GM12878 (cell line): ENCODE measurements at regions not wholly inside any gene's neighbourhood (a gene's known extent, or its start where the extent isn't known, plus 50 kb on each side); places are given as distances from the start of the nearest gene placed in this dataset.

Experiments
- ATAC-seq: fragments of 200-7000 bp; cut with Tn5 transposase; 3 replicates; pipeline ENCODE4 v1.9.1; 2020; ENCODE audit warnings: mild to moderate bottlenecking, moderate library complexity
- BruUV-seq: library from RNA; stranded (reverse); fragments of 400-500 nt; replicated peaks from 2 replicates; lab custom pipeline; 2021; lab: Mats Ljungman, UMichigan
- CTCF ChIA-PET: fragments of 300-600 bp; sonication (Branson Sonifier 250); formaldehyde crosslinking; extraction: SDS; loops from one replicate; lab custom pipeline; 2021; ENCODE audit warnings: inconsistent platforms; lab: Yijun Ruan, JAX
- POLR2A ChIA-PET: fragments of 350-600 bp; formaldehyde crosslinking; extraction: SDS; loops from one replicate; lab custom pipeline; 2021; ENCODE audit warnings: inconsistent platforms; lab: Charles Lee
- RAD21 ChIA-PET: fragments of 300-600 bp; sonication (Branson Sonifier 250); formaldehyde crosslinking; loops from one replicate; lab custom pipeline; 2023; ENCODE audit warnings: antibody characterized with exemption; ENCODE audit not compliant: unreplicated experiment; lab: Charles Lee
- SMC1A ChIA-PET: fragments of 300-600 bp; sonication (Branson Sonifier 250); formaldehyde crosslinking; loops from one replicate; lab custom pipeline; 2023; ENCODE audit not compliant: unreplicated experiment, uncharacterized antibody; lab: Charles Lee
- DNase-seq: peaks from one replicate; pipeline ENCODE4 v3.0.0-alpha.2; 2011; ENCODE audit warnings: low read depth, low spot score
- FAIRE-seq: peaks from 3 replicates; lab custom pipeline; 2011; peaks lifted over from hg19 to GRCh38; lab: Jason Lieb, UNC
- H2AFZ ChIP-seq: 2 replicates; pipeline ENCODE4 v1.6.0; 2011; ENCODE audit warnings: low read depth, low read length, control low read depth; ENCODE audit not compliant: control insufficient read depth
- H3K27ac ChIP-seq: 2 replicates; pipeline ENCODE4 v1.5.1; 2011; ENCODE audit warnings: control low read depth; ENCODE audit not compliant: control insufficient read depth, insufficient read depth
- H3K27me3 ChIP-seq, 2 experiments: replicated peaks in 1 of 2; 2 replicates each; pipeline versions ENCODE4 v1.6.0 to v1.6.1; 2011; ENCODE audit warnings: low read length in 1 of 2; ENCODE audit not compliant: control insufficient read depth in 2 of 2, insufficient read depth in 2 of 2
- H3K36me3 ChIP-seq, 2 experiments: 2 replicates each; pipeline ENCODE4 v1.5.1; 2011; ENCODE audit warnings: low read length in 1 of 2; ENCODE audit not compliant: control insufficient read depth in 2 of 2, insufficient read depth in 2 of 2
- H3K4me1 ChIP-seq: 2 replicates; pipeline ENCODE4 v1.6.1; 2011; ENCODE audit warnings: mild to moderate bottlenecking, low read length, moderate library complexity, mixed read lengths; ENCODE audit not compliant: control insufficient read depth, insufficient read depth
- H3K4me2 ChIP-seq: 2 replicates; pipeline ENCODE4 v1.6.0; 2011; ENCODE audit warnings: control low read depth; ENCODE audit not compliant: control insufficient read depth, insufficient read depth
- H3K4me3 ChIP-seq: fragments of 200-600 bp; sonication (generic); 2 replicates; pipeline ENCODE4 v1.5.1; 2016
- H3K79me2 ChIP-seq: 2 replicates; pipeline ENCODE4 v1.6.0; 2011; ENCODE audit warnings: low read length; ENCODE audit not compliant: control insufficient read depth, insufficient read depth
- H3K9ac ChIP-seq: 2 replicates; pipeline ENCODE4 v1.8.0; 2011; ENCODE audit warnings: low read length, control low read depth, mixed read lengths; ENCODE audit not compliant: control insufficient read depth, insufficient read depth
- H3K9me3 ChIP-seq: replicated peaks from 3 replicates; pipeline ENCODE4 v1.5.1; 2011; ENCODE audit warnings: mild to moderate bottlenecking, low read length; ENCODE audit not compliant: control insufficient read depth, insufficient read depth
- H4K20me1 ChIP-seq: 2 replicates; pipeline ENCODE4 v1.6.0; 2011; ENCODE audit not compliant: control insufficient read depth, insufficient read depth
- CBX5 ChIP-seq: sonication (generic); IDR thresholded peaks from 2 replicates; pipeline ENCODE4 v1.6.1; 2016; ENCODE audit warnings: low read depth, moderate library complexity, mild to moderate bottlenecking, inconsistent platforms
- CREM ChIP-seq: IDR thresholded peaks from 2 replicates; pipeline ENCODE4 v1.6.1; 2014; ENCODE audit warnings: antibody characterized with exemption, low read depth
- ESRRA ChIP-seq: IDR thresholded peaks from 2 replicates; pipeline ENCODE4 v1.6.1; 2012; ENCODE audit warnings: mild to moderate bottlenecking, low read length, improper control_type of control experiment
- GATAD2B ChIP-seq: fragments of 450-650 bp; conservative IDR thresholded peaks from 2 replicates; pipeline ENCODE4 v1.6.1; 2017; ENCODE audit warnings: low read depth, mild to moderate bottlenecking, moderate library complexity
- MEF2B ChIP-seq: fragments of 450-650 bp; IDR thresholded peaks from 2 replicates; pipeline ENCODE4 v1.6.1; 2018; ENCODE audit warnings: mild to moderate bottlenecking, moderate library complexity; ENCODE audit not compliant: partially characterized antibody, poor library complexity, severe bottlenecking
- NR2F1 ChIP-seq: fragments of 450-650 bp; conservative IDR thresholded peaks from 2 replicates; pipeline ENCODE4 v1.6.1; 2017; ENCODE audit warnings: mild to moderate bottlenecking
- NRF1 ChIP-seq: conservative IDR thresholded peaks from 2 replicates; pipeline ENCODE4 v1.6.1; 2011; ENCODE audit warnings: mild to moderate bottlenecking, low read depth, low read length, improper control_type of control experiment
- RAD21 ChIP-seq: IDR thresholded peaks from 2 replicates; pipeline ENCODE4 v1.6.1; 2011; ENCODE audit warnings: mild to moderate bottlenecking, low read depth, low read length, moderate library complexity; ENCODE audit not compliant: insufficient read depth
- RB1 ChIP-seq: fragments of 450-650 bp; formaldehyde crosslinking; IDR thresholded peaks from 2 replicates; pipeline ENCODE4 v1.6.1; 2017; ENCODE audit warnings: mild to moderate bottlenecking, borderline replicate concordance
- RUNX3 ChIP-seq: IDR thresholded peaks from 2 replicates; pipeline ENCODE4 v1.6.1; 2012; ENCODE audit warnings: low read length, inconsistent platforms
- TBL1XR1 ChIP-seq: IDR thresholded peaks from 2 replicates; pipeline ENCODE4 v1.6.1; 2012; ENCODE audit warnings: low read depth, low read length, improper control_type of control experiment
- ZNF24 ChIP-seq: fragments of 450-650 bp; IDR thresholded peaks from 2 replicates; pipeline ENCODE4 v1.6.1; 2017; ENCODE audit warnings: antibody characterized with exemption, mild to moderate bottlenecking
- WGBS: methylation state at CpG from one replicate; pipeline ENCODE4 v1.1.6; 2016; ENCODE audit warnings: low lambda C conversion rate; ENCODE audit not compliant: insufficient replicate concordance, insufficient coverage; ENCODE audit errors: missing lambda C conversion rate; 5-methylcytosine and 5-hydroxymethylcytosine counted together
- in situ Hi-C: fragments of 300-500 bp; cut with MboI; formaldehyde crosslinking; loops from 9 replicates; pipeline ENCODE4 v1.14.3; 2018; ENCODE audit warnings: mixed read lengths
- intact Hi-C: fragments of 100-400 bp; cut with micrococcal nuclease; formaldehyde crosslinking; loops from one replicate; pipeline ENCODE4 v1.14.2; 2022; ENCODE audit not compliant: unreplicated experiment
- TF ChIP-seq, protein P1 (sequence below): IDR thresholded peaks from 2 replicates; pipeline ENCODE4 v1.6.1; 2012; ENCODE audit warnings: low read length, inconsistent platforms
- TF ChIP-seq, protein P2 (sequence below): IDR thresholded peaks from 2 replicates; pipeline ENCODE4 v1.6.1; 2012; ENCODE audit warnings: mild to moderate bottlenecking, low read depth, low read length
- TF ChIP-seq, protein P3 (sequence below): fragments of 450-650 bp; IDR thresholded peaks from 2 replicates; pipeline ENCODE4 v1.6.1; 2016; ENCODE audit warnings: mild to moderate bottlenecking, moderate library complexity, borderline replicate concordance

- RAD21 ChIA-PET: no interaction called here
- CTCF ChIA-PET: interaction anchor here (1.2 kb wide), 1 partner anchor 15 kb away, joined by 3 read pairs; no protein-coding TSS in a partner anchor
- in situ Hi-C loops (no loop called here), intact Hi-C loops (no loop called here)
- POLR2A ChIA-PET: no interaction called here
- H3K9ac ChIP-seq: no peak overlapping the region
- no TSS peak for BruUV-seq
- no peak for FAIRE-seq
- no peaks in the 10 kb centered on the region for H3K9me3 ChIP-seq
- H3K36me3 ChIP-seq: no peaks in the 10 kb centered on the region; a peak in 2 of 4 replicates
- H3K4me2 ChIP-seq: no peak overlapping the region
- no peak overlapping the region for H3K27ac ChIP-seq
- SMC1A ChIA-PET: interaction anchor here (0.7 to 1.3 kb wide), 3 partner anchors 15 to 197 kb away, joined by 3 read pairs; no protein-coding TSS in a partner anchor
- no peaks in the 10 kb centered on the region for H3K79me2 ChIP-seq
- 76% methylated on average over 2 of the region's 2 CpGs for WGBS
- no peaks in the 10 kb centered on the region for H4K20me1 ChIP-seq
- no peak for ATAC-seq
- no peak overlapping the region for H2AFZ ChIP-seq
- no peak for DNase-seq
- TF ChIP-seq RAD21: no peak
- no peak for TF ChIP-seq RUNX3
- no peak for TF ChIP-seq GATAD2B
- no peak for TF ChIP-seq MEF2B
- no peak for TF ChIP-seq ZNF24
- no peak for TF ChIP-seq TBL1XR1
- no peak for TF ChIP-seq NRF1
- no peak for TF ChIP-seq NR2F1
- no peak for TF ChIP-seq ESRRA
- TF ChIP-seq, protein P1, sequence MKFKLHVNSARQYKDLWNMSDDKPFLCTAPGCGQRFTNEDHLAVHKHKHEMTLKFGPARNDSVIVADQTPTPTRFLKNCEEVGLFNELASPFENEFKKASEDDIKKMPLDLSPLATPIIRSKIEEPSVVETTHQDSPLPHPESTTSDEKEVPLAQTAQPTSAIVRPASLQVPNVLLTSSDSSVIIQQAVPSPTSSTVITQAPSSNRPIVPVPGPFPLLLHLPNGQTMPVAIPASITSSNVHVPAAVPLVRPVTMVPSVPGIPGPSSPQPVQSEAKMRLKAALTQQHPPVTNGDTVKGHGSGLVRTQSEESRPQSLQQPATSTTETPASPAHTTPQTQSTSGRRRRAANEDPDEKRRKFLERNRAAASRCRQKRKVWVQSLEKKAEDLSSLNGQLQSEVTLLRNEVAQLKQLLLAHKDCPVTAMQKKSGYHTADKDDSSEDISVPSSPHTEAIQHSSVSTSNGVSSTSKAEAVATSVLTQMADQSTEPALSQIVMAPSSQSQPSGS: no peak
- TF ChIP-seq, protein P2, sequence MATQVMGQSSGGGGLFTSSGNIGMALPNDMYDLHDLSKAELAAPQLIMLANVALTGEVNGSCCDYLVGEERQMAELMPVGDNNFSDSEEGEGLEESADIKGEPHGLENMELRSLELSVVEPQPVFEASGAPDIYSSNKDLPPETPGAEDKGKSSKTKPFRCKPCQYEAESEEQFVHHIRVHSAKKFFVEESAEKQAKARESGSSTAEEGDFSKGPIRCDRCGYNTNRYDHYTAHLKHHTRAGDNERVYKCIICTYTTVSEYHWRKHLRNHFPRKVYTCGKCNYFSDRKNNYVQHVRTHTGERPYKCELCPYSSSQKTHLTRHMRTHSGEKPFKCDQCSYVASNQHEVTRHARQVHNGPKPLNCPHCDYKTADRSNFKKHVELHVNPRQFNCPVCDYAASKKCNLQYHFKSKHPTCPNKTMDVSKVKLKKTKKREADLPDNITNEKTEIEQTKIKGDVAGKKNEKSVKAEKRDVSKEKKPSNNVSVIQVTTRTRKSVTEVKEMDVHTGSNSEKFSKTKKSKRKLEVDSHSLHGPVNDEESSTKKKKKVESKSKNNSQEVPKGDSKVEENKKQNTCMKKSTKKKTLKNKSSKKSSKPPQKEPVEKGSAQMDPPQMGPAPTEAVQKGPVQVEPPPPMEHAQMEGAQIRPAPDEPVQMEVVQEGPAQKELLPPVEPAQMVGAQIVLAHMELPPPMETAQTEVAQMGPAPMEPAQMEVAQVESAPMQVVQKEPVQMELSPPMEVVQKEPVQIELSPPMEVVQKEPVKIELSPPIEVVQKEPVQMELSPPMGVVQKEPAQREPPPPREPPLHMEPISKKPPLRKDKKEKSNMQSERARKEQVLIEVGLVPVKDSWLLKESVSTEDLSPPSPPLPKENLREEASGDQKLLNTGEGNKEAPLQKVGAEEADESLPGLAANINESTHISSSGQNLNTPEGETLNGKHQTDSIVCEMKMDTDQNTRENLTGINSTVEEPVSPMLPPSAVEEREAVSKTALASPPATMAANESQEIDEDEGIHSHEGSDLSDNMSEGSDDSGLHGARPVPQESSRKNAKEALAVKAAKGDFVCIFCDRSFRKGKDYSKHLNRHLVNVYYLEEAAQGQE: no peak
- TF ChIP-seq CBX5: no peak
- no peak for TF ChIP-seq CREM
- no peak for TF ChIP-seq RB1
- TF ChIP-seq, protein P3, sequence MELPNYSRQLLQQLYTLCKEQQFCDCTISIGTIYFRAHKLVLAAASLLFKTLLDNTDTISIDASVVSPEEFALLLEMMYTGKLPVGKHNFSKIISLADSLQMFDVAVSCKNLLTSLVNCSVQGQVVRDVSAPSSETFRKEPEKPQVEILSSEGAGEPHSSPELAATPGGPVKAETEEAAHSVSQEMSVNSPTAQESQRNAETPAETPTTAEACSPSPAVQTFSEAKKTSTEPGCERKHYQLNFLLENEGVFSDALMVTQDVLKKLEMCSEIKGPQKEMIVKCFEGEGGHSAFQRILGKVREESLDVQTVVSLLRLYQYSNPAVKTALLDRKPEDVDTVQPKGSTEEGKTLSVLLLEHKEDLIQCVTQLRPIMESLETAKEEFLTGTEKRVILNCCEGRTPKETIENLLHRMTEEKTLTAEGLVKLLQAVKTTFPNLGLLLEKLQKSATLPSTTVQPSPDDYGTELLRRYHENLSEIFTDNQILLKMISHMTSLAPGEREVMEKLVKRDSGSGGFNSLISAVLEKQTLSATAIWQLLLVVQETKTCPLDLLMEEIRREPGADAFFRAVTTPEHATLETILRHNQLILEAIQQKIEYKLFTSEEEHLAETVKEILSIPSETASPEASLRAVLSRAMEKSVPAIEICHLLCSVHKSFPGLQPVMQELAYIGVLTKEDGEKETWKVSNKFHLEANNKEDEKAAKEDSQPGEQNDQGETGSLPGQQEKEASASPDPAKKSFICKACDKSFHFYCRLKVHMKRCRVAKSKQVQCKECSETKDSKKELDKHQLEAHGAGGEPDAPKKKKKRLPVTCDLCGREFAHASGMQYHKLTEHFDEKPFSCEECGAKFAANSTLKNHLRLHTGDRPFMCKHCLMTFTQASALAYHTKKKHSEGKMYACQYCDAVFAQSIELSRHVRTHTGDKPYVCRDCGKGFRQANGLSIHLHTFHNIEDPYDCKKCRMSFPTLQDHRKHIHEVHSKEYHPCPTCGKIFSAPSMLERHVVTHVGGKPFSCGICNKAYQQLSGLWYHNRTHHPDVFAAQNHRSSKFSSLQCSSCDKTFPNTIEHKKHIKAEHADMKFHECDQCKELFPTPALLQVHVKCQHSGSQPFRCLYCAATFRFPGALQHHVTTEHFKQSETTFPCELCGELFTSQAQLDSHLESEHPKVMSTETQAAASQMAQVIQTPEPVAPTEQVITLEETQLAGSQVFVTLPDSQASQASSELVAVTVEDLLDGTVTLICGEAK: no peak
- no peaks in the 10 kb centered on the region for H3K4me1 ChIP-seq
- H3K4me3 ChIP-seq: no peak overlapping the region
- H3K27me3 ChIP-seq: no peaks in the 10 kb centered on the region
Measured at GRCh38 chr2:12256206-12256605, 460.5 kb upstream of the TRIB2 start.
